Neural crest cell (in vitro differentiated cells): ENCODE measurements at regions not wholly inside any gene's neighbourhood (a gene's known extent, or its start where the extent isn't known, plus 50 kb on each side); places are given as distances from the start of the nearest gene placed in this dataset.
A peak's percentile ranks its signal among the peaks of the same experiment; 100 is the strongest.

Source experiments
- DNase-seq: peaks from one replicate; pipeline ENCODE4 v3.0.0; 2021; ENCODE audit warnings: low read depth, mixed read lengths, low spot score
- H3K27ac Mint-ChIP-seq: one replicate; pipeline ENCODE4 v1.8.0; 2021; ENCODE audit warnings: mild to moderate bottlenecking, mixed read lengths; ENCODE audit not compliant: unreplicated experiment
- H3K27me3 Mint-ChIP-seq: 2 replicates; pipeline ENCODE4 v1.8.0; 2021; ENCODE audit warnings: low read depth, mild to moderate bottlenecking, mixed read lengths
- H3K36me3 Mint-ChIP-seq: 2 replicates; pipeline ENCODE4 v1.8.0; 2021; ENCODE audit warnings: low read depth, mild to moderate bottlenecking, mixed read lengths
- H3K4me1 Mint-ChIP-seq: 2 replicates; pipeline ENCODE4 v1.8.0; 2021; ENCODE audit warnings: mixed read lengths
- H3K4me3 Mint-ChIP-seq: one replicate; pipeline ENCODE4 v1.8.0; 2021; ENCODE audit warnings: mild to moderate bottlenecking, mixed read lengths
- H3K9me3 Mint-ChIP-seq: 2 replicates; pipeline ENCODE4 v1.8.0; 2021; ENCODE audit warnings: mixed read lengths
- CTCF ChIP-seq: fragments of 200-600 bp; sonication (generic); conservative IDR thresholded peaks from 2 replicates; pipeline ENCODE4 v1.5.0; 2021; ENCODE audit warnings: antibody characterized with exemption, mild to moderate bottlenecking

- no peaks in the 10 kb centered on the region for H3K9me3 Mint-ChIP-seq
- no peak overlapping the region for H3K4me3 Mint-ChIP-seq
- H3K4me1 Mint-ChIP-seq = no peaks in the 10 kb centered on the region
- DNase-seq = no peak
- no peaks in the 10 kb centered on the region for H3K27me3 Mint-ChIP-seq
- peak; percentile 38 for TF ChIP-seq CTCF
- peak overlapping the region; percentile 2 for H3K27ac Mint-ChIP-seq
- no peaks in the 10 kb centered on the region for H3K36me3 Mint-ChIP-seq
Observed at GRCh38 chr20:40442181-40442963, 246.7 kb downstream of the MAFB start.

- no peaks in the 10 kb centered on the region for H3K9me3 Mint-ChIP-seq
- no peak overlapping the region for H3K4me3 Mint-ChIP-seq
- no peak for TF ChIP-seq CTCF
- no peak for DNase-seq
- H3K36me3 Mint-ChIP-seq = no peaks in the 10 kb centered on the region
- H3K27ac Mint-ChIP-seq = no peak overlapping the region
- H3K4me1 Mint-ChIP-seq = no peaks in the 10 kb centered on the region
- H3K27me3 Mint-ChIP-seq = no peaks in the 10 kb centered on the region
Observed at GRCh38 chr20:40441771-40442170, 247.3 kb downstream of the MAFB start.

GRCh38 chr20:40438161-40438830 is 250.7 kb downstream of the MAFB start:
- no peaks in the 10 kb centered on the region for H3K36me3 Mint-ChIP-seq

GRCh38 chr20:40436011-40436410 is 253.0 kb downstream of the MAFB start:
- H3K27me3 Mint-ChIP-seq = peaks cover 4% of the 10 kb centered on the region
- no peak for TF ChIP-seq CTCF
- H3K36me3 Mint-ChIP-seq = no peaks in the 10 kb centered on the region
- no peak overlapping the region for H3K4me3 Mint-ChIP-seq
- no peak overlapping the region for H3K27ac Mint-ChIP-seq
- H3K4me1 Mint-ChIP-seq = no peaks in the 10 kb centered on the region
- no peaks in the 10 kb centered on the region for H3K9me3 Mint-ChIP-seq
- DNase-seq = no peak

More at GRCh38 chr20:40438161-40438830, 250.7 kb downstream of the MAFB start:
- H3K4me1 Mint-ChIP-seq = no peaks in the 10 kb centered on the region
- no peak for TF ChIP-seq CTCF
- H3K4me3 Mint-ChIP-seq = no peak overlapping the region
- no peaks in the 10 kb centered on the region for H3K9me3 Mint-ChIP-seq
- H3K27ac Mint-ChIP-seq = no peak overlapping the region
- no peaks in the 10 kb centered on the region for H3K27me3 Mint-ChIP-seq
- DNase-seq = no peak

GRCh38 chr20:40435146-40435895 is 253.7 kb downstream of the MAFB start:
- H3K4me1 Mint-ChIP-seq = no peaks in the 10 kb centered on the region
- no peak for DNase-seq
- H3K4me3 Mint-ChIP-seq = no peak overlapping the region
- no peak overlapping the region for H3K27ac Mint-ChIP-seq
- H3K9me3 Mint-ChIP-seq = no peaks in the 10 kb centered on the region
- no peak for TF ChIP-seq CTCF
- H3K36me3 Mint-ChIP-seq = no peaks in the 10 kb centered on the region
- H3K27me3 Mint-ChIP-seq = peaks cover 7% of the 10 kb centered on the region
